ENCODE measurements at regions not wholly inside any gene's neighbourhood (a gene's known extent, or its start where the extent isn't known, plus 50 kb on each side); places are given as distances from the start of the nearest gene placed in this dataset.

DNA sequence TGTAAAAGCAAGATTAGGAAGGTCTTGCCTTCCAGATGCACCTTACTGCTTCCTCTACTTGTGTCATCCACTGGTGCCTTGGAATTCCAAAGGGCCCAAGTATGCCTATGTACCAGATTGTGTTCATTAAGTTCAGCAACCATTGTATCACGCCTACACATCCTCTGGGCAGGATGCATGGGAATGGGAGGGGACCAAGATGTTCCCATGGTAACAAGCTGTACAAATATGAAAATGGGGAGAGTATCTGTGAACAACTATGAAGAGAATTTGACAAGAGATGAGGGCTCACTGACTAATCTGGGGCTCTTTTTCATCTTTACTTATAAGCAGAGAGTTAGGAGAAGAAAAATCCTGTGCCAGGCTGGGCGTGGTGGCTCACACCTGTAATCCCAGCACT, 137.8 kb upstream of the MAP1B start:
- TF ChIP-seq, protein P1, sequence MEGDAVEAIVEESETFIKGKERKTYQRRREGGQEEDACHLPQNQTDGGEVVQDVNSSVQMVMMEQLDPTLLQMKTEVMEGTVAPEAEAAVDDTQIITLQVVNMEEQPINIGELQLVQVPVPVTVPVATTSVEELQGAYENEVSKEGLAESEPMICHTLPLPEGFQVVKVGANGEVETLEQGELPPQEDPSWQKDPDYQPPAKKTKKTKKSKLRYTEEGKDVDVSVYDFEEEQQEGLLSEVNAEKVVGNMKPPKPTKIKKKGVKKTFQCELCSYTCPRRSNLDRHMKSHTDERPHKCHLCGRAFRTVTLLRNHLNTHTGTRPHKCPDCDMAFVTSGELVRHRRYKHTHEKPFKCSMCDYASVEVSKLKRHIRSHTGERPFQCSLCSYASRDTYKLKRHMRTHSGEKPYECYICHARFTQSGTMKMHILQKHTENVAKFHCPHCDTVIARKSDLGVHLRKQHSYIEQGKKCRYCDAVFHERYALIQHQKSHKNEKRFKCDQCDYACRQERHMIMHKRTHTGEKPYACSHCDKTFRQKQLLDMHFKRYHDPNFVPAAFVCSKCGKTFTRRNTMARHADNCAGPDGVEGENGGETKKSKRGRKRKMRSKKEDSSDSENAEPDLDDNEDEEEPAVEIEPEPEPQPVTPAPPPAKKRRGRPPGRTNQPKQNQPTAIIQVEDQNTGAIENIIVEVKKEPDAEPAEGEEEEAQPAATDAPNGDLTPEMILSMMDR (IDR thresholded peaks at IDR 0.05) = no peak
- no peak for TF ChIP-seq ZFX (IDR thresholded peaks at IDR 0.05; ENCODE audit: borderline replicate concordance)

Data from 22Rv1 (cell line).